MG63 (cell line): ENCODE measurements at regions not wholly inside any gene's neighbourhood (a gene's known extent, or its start where the extent isn't known, plus 50 kb on each side); places are given as distances from the start of the nearest gene placed in this dataset.

Experiments
- DNase-seq: peaks from one replicate; pipeline ENCODE4 v3.0.0-alpha.2; 2020
- H3K27me3 ChIP-seq: fragments of 250-450 bp; sonication (Bioruptor Pico); 2 replicates; pipeline ENCODE4 v1.5.1; 2020; ENCODE audit warnings: mild to moderate bottlenecking, moderate library complexity
- H3K36me3 ChIP-seq: fragments of 250-450 bp; sonication (Bioruptor Pico); 2 replicates; pipeline ENCODE4 v1.5.1; 2020; ENCODE audit warnings: mild to moderate bottlenecking, moderate library complexity
- H3K4me3 ChIP-seq: fragments of 250-450 bp; sonication (Bioruptor Pico); 2 replicates; pipeline ENCODE4 v1.5.1; 2020; ENCODE audit warnings: mild to moderate bottlenecking, moderate library complexity
- H3K9me3 ChIP-seq: fragments of 250-450 bp; sonication (Bioruptor Pico); 2 replicates; pipeline ENCODE4 v1.5.1; 2020; ENCODE audit warnings: mild to moderate bottlenecking, moderate library complexity

- DNase-seq, result no peak
- H3K4me3 ChIP-seq, result no peak overlapping the region
- no peaks in the 10 kb centered on the region for H3K36me3 ChIP-seq
- no peaks in the 10 kb centered on the region for H3K27me3 ChIP-seq
- H3K9me3 ChIP-seq, result no peaks in the 10 kb centered on the region
These were observed 634.2 kb upstream of the SETBP1 start for GRCh38 chr18:44046376-44046975.

DNA sequence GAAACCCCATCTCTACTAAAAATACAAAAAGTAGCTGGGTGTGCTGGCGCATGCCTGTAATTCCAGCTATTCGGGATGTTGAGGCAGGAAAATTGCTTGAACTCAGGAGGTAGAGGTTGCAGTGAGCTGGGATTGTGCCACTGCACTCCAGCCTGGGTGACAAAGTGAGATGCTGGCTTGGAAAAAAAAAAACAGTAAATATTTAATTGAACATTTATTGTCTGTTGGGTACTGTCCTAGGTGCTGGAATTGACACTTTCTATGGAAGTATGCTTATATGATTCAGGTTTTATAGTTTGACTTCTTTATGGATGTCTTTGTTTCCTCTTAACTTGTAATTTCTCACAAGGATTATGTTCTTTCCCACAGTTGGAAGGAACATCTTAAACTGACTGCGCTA lies 633.1 kb upstream of the SETBP1 start:
- no peak overlapping the region for H3K4me3 ChIP-seq
- no peaks in the 10 kb centered on the region for H3K9me3 ChIP-seq
- no peaks in the 10 kb centered on the region for H3K36me3 ChIP-seq
- H3K27me3 ChIP-seq, result no peaks in the 10 kb centered on the region
- no peak for DNase-seq

DNA sequence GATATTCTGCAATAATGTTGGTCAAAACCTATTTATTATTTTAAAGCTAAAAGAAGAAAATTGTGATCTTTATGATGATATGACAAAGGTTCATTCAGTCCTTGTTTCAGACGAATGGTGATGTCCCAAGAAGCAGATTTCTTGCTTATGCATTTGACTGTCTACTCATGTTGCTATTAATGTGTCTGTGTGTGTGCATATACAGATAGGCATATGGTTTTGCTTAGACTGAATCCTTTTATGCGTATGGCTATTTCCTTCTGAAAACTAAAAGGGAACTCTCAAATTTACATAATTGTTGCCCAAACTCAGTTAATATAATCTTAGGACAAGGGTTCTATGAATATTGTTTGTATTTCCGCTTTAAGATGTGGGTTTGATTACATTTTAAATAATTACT lies 632.3 kb upstream of the SETBP1 start:
- H3K4me3 ChIP-seq, result no peak overlapping the region
- H3K36me3 ChIP-seq, result no peaks in the 10 kb centered on the region
- H3K27me3 ChIP-seq, result no peaks in the 10 kb centered on the region
- DNase-seq, result no peak
- no peaks in the 10 kb centered on the region for H3K9me3 ChIP-seq

DNA sequence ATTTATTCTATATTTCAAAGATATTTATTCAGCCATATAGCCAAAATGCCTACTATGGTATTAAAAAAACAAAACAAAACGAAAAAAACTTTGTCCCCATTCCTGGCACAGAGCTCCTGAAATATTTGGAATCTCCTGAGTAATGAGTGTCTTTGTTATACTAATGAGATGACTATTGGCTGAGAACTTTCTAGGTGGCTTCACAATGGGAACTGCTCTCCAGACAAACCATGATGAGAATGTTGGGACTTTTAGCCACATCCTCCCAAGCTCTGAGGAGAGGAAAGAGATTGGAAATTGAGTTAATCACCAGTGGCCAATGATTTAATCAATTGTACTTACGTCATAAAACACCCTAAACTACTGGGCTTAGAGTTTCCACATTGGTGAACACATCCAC lies 631.8 kb upstream of the SETBP1 start:
- H3K9me3 ChIP-seq, result no peaks in the 10 kb centered on the region
- no peak overlapping the region for H3K4me3 ChIP-seq
- no peaks in the 10 kb centered on the region for H3K36me3 ChIP-seq
- no peak for DNase-seq
- no peaks in the 10 kb centered on the region for H3K27me3 ChIP-seq

DNA sequence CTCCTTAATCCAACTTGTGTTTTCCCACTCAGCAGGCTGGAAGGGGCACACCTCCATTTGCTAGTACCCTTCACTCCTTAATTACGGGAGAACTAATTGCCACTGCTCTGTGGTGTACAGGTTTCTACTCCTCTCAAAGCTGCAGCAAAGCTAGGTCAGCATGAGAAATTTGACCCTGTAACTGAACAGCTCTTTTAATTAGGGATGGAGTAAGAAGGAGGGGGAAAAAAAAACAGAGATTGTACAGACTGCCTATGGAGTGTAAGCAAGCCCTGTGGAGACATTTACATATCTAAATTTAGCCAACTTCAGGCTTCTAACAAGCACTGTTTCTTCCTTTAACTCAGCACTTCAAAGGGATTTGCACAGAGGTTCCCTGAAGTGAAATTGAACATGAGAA lies 629.7 kb upstream of the SETBP1 start:
- H3K27me3 ChIP-seq, result no peaks in the 10 kb centered on the region
- H3K36me3 ChIP-seq, result no peaks in the 10 kb centered on the region
- no peak overlapping the region for H3K4me3 ChIP-seq
- DNase-seq, result no peak
- no peaks in the 10 kb centered on the region for H3K9me3 ChIP-seq

- Histone ChIP-seq H3K9me3 (no peaks in the 10 kb centered on the region), H3K27me3 (no peaks in the 10 kb centered on the region), H3K36me3 (no peaks in the 10 kb centered on the region), H3K4me3 (no peak overlapping the region)
- DNase-seq, result no peak
These were observed 626.2 kb upstream of the SETBP1 start for GRCh38 chr18:44054514-44054913.

DNA sequence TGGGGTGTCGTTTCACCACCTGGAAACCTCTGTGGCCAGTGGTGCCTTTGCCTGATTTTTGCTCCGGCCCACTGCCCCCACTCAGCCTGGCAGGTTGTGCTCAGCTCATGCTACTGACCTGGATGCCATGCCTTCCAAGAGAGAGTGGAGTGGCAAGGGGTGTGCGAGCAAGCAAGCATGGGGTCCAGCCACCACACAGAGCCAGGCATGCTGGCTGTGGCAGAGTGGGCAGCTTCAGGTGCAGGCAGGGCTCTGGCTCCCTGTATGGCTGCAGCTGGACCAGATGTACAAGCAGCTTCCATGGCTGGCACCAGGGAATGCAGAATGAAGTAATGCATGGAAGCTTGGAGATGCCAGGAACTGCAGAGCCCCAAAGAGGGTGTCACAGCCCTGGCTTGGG lies 620.5 kb upstream of the SETBP1 start:
- no peaks in the 10 kb centered on the region for H3K27me3 ChIP-seq
- no peak for DNase-seq
- no peaks in the 10 kb centered on the region for H3K36me3 ChIP-seq
- no peak overlapping the region for H3K4me3 ChIP-seq
- H3K9me3 ChIP-seq, result no peaks in the 10 kb centered on the region

- no peaks in the 10 kb centered on the region for H3K27me3 ChIP-seq
- no peaks in the 10 kb centered on the region for H3K36me3 ChIP-seq
- no peak for DNase-seq
These were observed 619.2 kb upstream of the SETBP1 start for GRCh38 chr18:44061438-44061837.

GRCh38 chr18:44062345-44062744 lies 618.3 kb upstream of the SETBP1 start:
- Histone ChIP-seq H3K27me3 (no peaks in the 10 kb centered on the region), H3K36me3 (no peaks in the 10 kb centered on the region), H3K9me3 (no peaks in the 10 kb centered on the region), H3K4me3 (no peak overlapping the region)
- DNase-seq, result no peak

More at GRCh38 chr18:44061438-44061837, 619.2 kb upstream of the SETBP1 start:
- Histone ChIP-seq H3K4me3 (no peak overlapping the region), H3K9me3 (no peaks in the 10 kb centered on the region)

DNA sequence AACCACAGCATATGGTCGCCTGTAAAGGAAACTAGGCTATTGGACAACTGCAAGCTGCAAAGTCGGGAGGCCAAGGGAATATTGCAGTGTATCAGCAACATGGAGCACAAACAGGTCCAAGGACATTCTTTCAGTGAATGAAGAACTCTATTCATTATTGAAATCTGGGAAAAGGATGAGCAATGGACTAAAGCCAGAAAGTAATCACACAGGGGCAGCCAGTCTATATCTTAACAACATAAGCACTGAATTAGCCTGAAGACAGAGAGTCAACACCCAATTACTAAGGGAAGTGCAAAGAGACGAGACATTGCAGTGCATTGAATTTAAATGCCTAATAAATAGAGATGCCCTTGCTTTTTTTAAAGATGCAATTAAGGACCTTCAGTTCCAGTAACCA lies 615.5 kb upstream of the SETBP1 start:
- Histone ChIP-seq H3K27me3 (no peaks in the 10 kb centered on the region), H3K9me3 (no peaks in the 10 kb centered on the region), H3K36me3 (no peaks in the 10 kb centered on the region), H3K4me3 (no peak overlapping the region)
- DNase-seq, result no peak

GRCh38 chr18:44066541-44066940 lies 614.1 kb upstream of the SETBP1 start:
- H3K27me3 ChIP-seq, result no peaks in the 10 kb centered on the region
- H3K36me3 ChIP-seq, result no peaks in the 10 kb centered on the region
- no peaks in the 10 kb centered on the region for H3K9me3 ChIP-seq
- no peak overlapping the region for H3K4me3 ChIP-seq
- no peak for DNase-seq

DNA sequence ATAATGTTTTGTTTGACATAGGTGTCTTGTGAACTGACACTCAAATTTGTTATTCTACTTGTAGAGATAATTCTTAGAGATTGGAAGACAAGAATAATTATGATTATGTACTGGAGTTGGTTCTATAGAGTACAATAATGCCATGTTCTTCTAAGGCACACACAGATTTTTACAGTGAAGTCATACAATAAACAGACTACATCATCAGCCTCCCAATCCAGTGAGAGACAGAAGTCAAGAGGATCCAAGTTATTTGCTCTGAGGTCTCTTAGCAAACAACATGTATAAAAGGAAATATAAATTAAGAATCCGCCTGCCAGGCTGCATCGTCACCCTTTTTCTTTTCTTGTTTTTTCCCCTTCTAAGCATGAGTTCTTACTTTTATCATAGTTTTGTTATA lies 613.5 kb upstream of the SETBP1 start:
- H3K4me3 ChIP-seq, result no peak overlapping the region
- H3K9me3 ChIP-seq, result no peaks in the 10 kb centered on the region
- no peak for DNase-seq
- no peaks in the 10 kb centered on the region for H3K36me3 ChIP-seq
- H3K27me3 ChIP-seq, result no peaks in the 10 kb centered on the region

DNA sequence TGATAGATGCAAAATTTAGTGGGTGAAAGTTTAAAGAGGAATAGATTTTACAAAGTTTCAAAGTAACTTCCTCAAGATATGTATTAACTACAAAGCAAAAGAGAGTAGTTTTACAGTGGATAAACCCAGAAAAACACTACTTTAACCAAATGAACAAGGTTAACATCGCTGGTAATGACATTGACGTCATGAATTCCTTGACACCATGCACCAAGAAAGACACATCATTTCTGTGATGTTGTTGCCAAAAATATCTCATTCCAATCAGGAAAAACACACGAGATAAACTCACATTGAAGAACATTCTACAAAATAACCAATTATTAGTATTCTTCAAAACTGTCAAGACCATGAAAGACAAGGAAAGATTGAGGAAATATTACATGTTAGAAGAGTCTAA lies 605.6 kb upstream of the SETBP1 start:
- DNase-seq, result no peak
- Histone ChIP-seq H3K9me3 (no peaks in the 10 kb centered on the region), H3K36me3 (no peaks in the 10 kb centered on the region), H3K27me3 (peaks cover 3% of the 10 kb centered on the region; the same call in 1 of the 2 replicates), H3K4me3 (no peak overlapping the region)

GRCh38 chr18:44079606-44080005 lies 601.1 kb upstream of the SETBP1 start:
- Histone ChIP-seq H3K4me3 (no peak overlapping the region), H3K27me3 (no peaks in the 10 kb centered on the region; the same call in 1 of the 2 replicates), H3K36me3 (no peaks in the 10 kb centered on the region), H3K9me3 (no peaks in the 10 kb centered on the region)
- no peak for DNase-seq

DNA sequence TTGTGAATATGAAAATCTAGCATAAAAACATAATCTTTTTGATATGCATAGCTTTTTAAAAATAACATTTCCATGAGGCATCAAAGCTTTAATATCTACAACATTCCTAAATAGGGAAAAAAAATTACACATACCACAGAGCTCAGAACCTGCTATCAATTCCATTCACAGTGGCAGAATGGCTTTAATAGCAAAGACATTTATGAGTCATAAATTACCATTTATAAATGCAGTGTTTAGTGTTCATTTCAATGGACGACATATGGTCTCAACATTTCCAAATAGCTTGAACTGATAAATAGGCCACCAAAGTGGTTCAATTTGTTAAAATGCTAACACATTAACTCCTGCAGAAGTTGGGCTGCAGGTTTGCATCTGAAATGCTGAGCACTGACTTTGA lies 600.6 kb upstream of the SETBP1 start:
- H3K9me3 ChIP-seq, result no peaks in the 10 kb centered on the region
- H3K4me3 ChIP-seq, result no peak overlapping the region
- H3K36me3 ChIP-seq, result no peaks in the 10 kb centered on the region
- DNase-seq, result no peak
- H3K27me3 ChIP-seq, result no peaks in the 10 kb centered on the region; the same call in 1 of the 2 replicates

DNA sequence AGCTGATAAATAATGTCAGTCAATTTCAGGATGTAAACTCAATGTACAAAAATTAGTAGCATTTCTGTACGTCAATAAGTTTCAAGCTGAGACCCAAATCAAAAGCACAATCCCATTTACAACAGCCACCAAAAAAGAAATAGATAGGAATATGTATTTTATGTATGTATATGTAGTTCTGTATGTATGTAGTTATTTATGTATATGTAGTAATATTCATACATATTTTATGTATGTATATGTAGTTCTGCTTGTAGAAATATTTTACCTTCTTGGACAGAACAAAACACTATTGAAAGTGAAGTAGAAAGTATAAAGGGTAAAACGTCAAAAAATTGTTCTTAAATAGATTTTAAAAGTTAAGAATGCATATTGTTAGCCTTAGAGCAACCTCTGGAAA lies 591.0 kb upstream of the SETBP1 start:
- H3K4me3 ChIP-seq, result no peak overlapping the region
- H3K27me3 ChIP-seq, result no peaks in the 10 kb centered on the region
- no peaks in the 10 kb centered on the region for H3K9me3 ChIP-seq
- H3K36me3 ChIP-seq, result no peaks in the 10 kb centered on the region
- DNase-seq, result no peak

- H3K4me3 ChIP-seq, result no peak overlapping the region
- DNase-seq, result no peak
- no peaks in the 10 kb centered on the region for H3K36me3 ChIP-seq
- H3K9me3 ChIP-seq, result no peaks in the 10 kb centered on the region
- no peaks in the 10 kb centered on the region for H3K27me3 ChIP-seq
These were observed 590.2 kb upstream of the SETBP1 start for GRCh38 chr18:44090453-44090852.

GRCh38 chr18:44093253-44093652 lies 587.4 kb upstream of the SETBP1 start:
- Histone ChIP-seq H3K27me3 (no peaks in the 10 kb centered on the region), H3K9me3 (no peaks in the 10 kb centered on the region), H3K4me3 (no peak overlapping the region), H3K36me3 (no peaks in the 10 kb centered on the region)
- DNase-seq, result no peak

DNA sequence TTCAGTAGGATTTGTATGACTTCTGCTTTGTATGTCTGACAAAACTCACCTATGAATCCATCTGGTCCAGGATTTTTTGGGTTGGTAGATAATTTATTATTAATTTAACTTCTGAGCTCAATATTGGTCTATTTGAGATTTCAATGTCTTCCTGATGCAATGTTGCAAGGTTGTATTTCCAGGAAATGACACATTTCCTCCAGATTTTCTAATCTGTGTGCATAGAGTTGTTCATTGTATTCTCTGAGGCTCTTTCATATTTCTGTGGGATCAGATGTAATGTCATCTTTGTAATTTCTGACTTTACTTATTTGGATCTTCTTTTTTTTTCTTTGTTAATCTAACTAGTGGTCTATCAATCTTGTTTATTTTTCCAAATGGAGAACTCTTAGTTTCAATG lies 584.7 kb upstream of the SETBP1 start:
- no peaks in the 10 kb centered on the region for H3K9me3 ChIP-seq
- no peaks in the 10 kb centered on the region for H3K27me3 ChIP-seq
- H3K4me3 ChIP-seq, result no peak overlapping the region
- no peaks in the 10 kb centered on the region for H3K36me3 ChIP-seq
- DNase-seq, result no peak
